ENCODE measurements at regions not wholly inside any gene's neighbourhood (a gene's known extent, or its start where the extent isn't known, plus 50 kb on each side); places are given as distances from the start of the nearest gene placed in this dataset.

DNA sequence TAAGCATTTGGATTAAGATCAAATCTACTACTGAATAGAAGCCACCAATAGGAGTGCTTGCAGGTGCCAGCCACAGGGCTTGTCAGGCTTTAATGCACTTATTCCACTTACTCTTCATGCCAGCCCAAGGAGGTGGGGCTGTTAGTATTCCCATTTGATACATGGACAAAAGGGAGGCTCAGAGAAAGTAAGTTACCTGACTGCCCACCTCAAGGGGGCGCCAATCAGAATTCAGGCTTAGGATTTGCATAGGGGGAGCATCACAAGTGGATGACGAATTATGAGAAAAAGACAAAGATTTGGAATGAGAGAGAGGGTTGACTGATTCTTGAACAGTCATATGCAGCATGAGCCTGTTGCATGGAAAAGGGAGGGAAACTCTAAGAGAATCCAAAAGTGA lies 188.4 kb upstream of the TSHZ2 start:
- peak; percentile 2 to 4 for DNase-seq (ENCODE audit: low read depth in 2 of 2)

GRCh38 chr20:52780462-52780861 lies 191.7 kb upstream of the TSHZ2 start:
- DNase-seq (ENCODE audit: low read depth in 2 of 2), result no peak

DNA sequence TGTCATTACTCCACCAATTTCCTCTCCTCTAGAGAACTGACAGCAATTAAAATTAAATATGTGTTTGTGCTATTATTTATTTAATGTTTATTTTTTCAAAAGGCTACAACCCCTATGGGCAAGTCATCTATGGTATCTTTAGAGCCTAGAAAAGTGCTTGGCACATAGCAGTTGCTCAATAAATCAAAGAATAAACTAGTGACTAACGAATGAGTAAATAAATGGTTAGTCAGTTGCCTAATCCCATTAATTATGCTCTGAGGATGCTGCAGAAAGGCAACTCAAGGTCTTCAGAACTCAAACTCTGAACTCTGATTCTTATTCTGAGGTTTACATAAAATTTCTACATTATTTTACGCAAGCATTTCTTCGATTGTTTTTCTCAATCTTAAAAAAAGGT lies 193.0 kb upstream of the TSHZ2 start:
- no peak for DNase-seq (ENCODE audit: low read depth in 2 of 2)

DNA sequence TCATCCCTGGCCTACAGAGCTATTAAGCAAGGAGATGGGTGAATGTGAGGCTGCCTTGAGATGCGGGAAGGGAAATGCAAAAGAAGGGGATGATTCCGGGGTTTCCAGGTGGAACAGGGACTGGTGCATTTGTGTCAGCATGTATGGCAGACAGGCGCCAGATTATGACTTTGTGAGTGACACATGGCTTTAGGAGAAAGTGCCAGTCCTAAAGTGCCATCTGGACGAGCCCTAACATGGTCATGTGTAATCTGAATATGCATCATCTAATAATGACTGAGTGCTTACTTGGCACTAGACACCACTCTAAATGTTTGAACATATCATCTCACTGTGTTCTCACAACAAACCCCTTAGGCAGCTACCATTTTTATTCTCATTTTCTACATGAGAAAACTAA lies 195.0 kb upstream of the TSHZ2 start:
- no peak for DNase-seq (ENCODE audit: low read depth in 2 of 2)

GRCh38 chr20:52775786-52776185 lies 196.4 kb upstream of the TSHZ2 start:
- no peak for DNase-seq (ENCODE audit: low read depth in 2 of 2)

DNA sequence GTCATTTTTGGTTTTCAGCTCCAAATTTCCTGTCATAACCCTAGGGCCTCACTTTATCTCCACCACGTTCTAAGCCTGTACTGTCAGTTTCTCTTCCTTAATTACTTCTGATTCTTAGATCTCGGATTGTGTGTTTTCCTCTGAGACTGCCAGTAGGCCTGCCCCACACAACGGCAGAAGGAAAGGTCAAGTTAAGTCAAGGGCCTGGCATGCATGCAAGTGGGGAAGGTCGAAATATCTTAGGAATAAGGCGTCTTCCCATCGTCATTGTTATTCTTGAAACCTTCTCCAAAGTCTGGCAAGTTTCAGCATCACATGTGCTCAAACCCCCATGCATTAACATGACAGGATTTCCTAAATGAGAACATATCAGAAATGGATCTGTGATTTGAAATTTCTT lies 203.5 kb upstream of the TSHZ2 start:
- no peak for DNase-seq (ENCODE audit: low read depth in 2 of 2)

GRCh38 chr20:52766645-52767435 lies 205.3 kb upstream of the TSHZ2 start:
- no peak for DNase-seq (ENCODE audit: low read depth in 2 of 2)

DNA sequence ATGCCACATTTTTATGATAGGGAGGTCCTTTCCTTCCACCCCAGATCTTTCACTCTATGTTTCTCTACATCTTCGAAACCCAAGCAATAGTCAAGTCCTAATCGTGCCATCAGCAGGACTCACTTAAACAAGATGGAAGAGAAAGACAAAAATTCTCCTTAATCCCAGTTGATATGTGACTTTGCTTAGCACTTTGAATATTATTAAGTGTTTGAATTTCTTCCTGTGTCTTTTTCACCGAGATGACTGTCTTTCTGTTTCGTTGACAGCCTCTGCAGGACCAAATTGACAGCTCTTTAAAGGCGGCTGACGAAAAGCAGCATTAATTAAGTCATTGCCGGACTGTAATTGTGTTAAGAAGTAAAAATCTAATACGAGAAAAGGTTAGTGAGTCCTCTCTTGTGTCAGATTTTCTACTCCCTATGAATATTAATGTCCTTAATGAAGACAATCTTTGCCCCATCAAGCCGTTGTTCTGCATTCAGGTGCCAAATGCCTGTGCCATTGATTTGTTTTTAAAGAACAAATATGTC lies 208.8 kb upstream of the TSHZ2 start:
- DNase-seq (ENCODE audit: low read depth in 2 of 2), result no peak

DNA sequence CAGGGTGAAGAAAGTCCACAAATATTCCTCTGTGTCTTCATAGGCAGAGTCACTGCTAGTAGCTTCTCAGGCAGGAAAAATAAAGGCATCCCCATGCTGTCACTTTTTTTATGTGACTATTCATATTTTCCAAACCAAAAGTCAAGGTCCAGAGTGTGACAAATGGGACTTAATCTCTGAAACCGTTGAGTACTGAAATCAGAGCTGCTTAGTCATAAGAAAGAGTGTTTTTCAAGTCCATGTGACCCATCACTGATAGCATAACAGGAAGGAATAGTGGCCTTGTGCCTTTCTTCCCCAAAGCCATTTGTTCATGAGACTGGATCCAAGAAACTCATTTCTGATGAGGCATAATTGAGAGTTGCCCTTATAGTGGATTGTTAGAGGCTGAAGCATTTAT lies 210.3 kb upstream of the TSHZ2 start:
- DNase-seq (ENCODE audit: low read depth in 2 of 2), result no peak

DNA sequence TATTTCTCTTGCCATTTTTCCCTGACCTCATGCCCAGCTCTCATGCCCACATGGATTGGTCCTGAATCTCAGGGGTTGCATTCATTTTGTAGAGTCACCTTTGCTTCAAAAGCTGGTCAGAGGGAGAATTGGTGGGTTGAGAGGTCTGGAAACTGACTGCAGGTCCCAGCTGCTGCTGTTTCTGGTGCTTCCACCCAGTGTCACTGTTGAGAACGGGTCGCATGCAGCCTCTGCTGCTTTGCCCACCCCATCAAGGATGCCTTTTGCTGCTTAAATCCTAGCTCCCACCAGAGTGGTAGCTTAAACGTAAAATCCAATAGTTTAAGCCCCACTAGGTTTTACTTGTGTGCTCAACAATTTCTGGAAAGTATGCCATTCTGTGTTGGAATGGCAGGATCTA lies 211.4 kb upstream of the TSHZ2 start:
- no peak for DNase-seq (ENCODE audit: low read depth in 2 of 2)

GRCh38 chr20:52757411-52757810 lies 214.7 kb upstream of the TSHZ2 start:
- no peak for DNase-seq (ENCODE audit: low read depth in 2 of 2)

GRCh38 chr20:52755744-52756143 lies 216.4 kb upstream of the TSHZ2 start:
- DNase-seq (ENCODE audit: low read depth in 2 of 2), result no peak

DNA sequence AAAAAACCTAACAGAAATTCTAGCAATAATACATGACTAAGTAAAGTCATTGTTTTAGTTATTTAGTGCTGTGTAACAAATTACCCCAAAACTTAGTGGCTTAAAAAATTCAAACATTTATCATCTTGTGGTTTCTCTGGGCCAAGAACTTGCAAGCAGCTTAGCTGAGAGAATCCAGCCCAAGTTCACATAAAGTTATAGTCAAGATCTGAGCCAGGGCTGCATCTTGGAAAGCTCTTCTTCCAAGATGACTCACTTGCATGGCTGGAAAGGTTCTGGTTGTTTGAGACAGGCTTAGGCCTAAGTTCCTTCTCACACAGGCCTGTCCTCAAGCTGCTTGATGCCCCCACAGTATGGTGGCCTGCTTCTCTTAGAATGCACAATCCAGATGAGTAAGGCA lies 217.8 kb upstream of the TSHZ2 start:
- DNase-seq (ENCODE audit: low read depth in 2 of 2), result no peak

GRCh38 chr20:52752023-52752422 lies 220.1 kb upstream of the TSHZ2 start:
- no peak for DNase-seq (ENCODE audit: low read depth in 2 of 2)

DNA sequence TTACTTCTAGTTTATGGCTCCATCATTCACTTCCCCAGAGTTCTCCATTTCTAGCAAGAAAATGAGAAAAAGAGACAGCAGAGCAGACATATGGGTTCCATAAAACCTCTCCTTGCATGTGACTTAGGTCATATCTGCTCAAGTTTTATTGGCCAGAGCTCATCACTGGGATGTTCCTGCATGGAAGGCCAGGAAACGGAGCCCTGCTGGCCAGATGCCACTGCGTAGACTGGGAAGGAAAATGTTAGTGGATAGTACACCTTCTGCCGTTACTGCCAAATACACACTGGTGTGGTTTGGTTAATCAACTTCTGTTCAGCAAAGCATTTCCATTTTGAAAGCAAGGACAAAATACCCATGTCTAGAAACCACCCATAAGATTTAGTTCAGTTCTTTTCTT lies 220.6 kb upstream of the TSHZ2 start:
- DNase-seq (ENCODE audit: low read depth in 2 of 2), result no peak

- no peak for DNase-seq (ENCODE audit: low read depth in 2 of 2)
Observed at GRCh38 chr20:52749938-52750337, 222.2 kb upstream of the TSHZ2 start.

GRCh38 chr20:52748990-52749389 lies 223.2 kb upstream of the TSHZ2 start:
- no peak for DNase-seq (ENCODE audit: low read depth in 2 of 2)

GRCh38 chr20:52748285-52748932 lies 223.7 kb upstream of the TSHZ2 start:
- DNase-seq (ENCODE audit: low read depth in 2 of 2), result no peak

- DNase-seq (ENCODE audit: low read depth in 2 of 2), result peak in 1 of 2 donors; percentile 4
Observed at GRCh38 chr20:52747845-52748284, 224.3 kb upstream of the TSHZ2 start.

- no peak for DNase-seq (ENCODE audit: low read depth in 2 of 2)
Observed at GRCh38 chr20:52746770-52747169, 225.4 kb upstream of the TSHZ2 start.

- DNase-seq (ENCODE audit: low read depth in 2 of 2), result no peak
Observed at GRCh38 chr20:52746190-52746589, 226.0 kb upstream of the TSHZ2 start.

DNA sequence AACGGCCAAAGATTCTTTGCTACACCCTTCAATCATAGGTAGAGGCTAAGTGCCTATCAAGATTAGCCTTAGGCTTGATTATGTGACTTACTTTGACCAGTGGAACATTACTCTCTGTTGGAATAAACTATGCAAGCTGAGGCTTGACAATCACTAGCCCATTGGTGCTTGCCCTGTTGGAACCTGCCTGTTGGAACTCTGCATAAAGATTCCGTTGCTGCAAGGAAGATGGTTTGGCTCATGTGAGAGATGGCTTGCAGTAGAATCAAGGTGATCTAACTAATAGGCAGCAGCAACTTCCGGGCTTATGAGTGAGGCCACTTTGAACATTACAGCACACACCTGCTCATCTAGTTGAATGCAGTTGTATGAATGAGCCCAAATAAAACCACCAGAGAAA lies 227.7 kb upstream of the TSHZ2 start:
- no peak for DNase-seq (ENCODE audit: low read depth in 2 of 2)

DNA sequence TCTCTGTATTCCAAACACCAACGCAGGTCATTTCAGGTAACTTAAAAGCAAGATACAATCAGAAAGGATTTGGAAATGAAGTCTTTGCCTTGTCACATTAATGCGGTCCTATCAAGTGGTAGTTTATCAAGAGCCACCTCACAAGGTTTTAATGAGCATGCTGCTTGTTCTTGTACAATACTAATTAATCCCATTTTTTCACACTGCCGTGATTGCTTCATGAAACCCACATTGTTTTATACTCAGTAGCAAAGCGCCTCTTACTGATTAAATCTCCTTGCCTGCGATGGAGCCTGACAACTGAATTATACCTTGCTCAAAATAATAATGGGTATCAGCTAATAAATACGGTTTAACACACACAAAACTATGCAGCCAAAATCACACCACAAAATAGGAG lies 234.1 kb upstream of the TSHZ2 start:
- no peak for DNase-seq (ENCODE audit: low read depth in 2 of 2)

Data from dermis microvascular lymphatic vessel endothelial cell (primary cell).